ENCODE measurements at regions not wholly inside any gene's neighbourhood (a gene's known extent, or its start where the extent isn't known, plus 50 kb on each side); places are given as distances from the start of the nearest gene placed in this dataset.
"Not testable (repeated sequence)": the region's sequence is repeated elsewhere in the genome, so short reads cannot be mapped to it uniquely, and the experiment has no call there.

DNA sequence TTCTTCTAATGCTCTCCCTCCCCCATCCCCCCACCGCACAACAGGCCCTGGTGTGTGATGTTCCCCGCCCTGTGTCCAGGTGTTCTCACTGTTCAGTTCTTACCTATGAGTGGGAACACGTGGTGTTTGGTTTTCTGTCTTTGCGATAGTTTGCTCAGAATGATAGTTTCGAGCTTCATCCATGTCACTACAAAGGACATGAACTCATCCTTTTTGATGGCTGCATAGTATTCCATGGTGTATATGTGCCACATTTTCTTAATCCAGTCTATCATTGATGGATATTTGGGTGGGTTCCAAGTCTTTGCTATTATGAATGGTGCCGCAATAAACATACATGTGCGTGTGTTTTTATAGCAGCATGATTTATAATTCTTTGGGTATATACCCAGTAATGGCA lies 1005.5 kb upstream of the CDH10 start:
- TF ChIP-seq, protein P1, sequence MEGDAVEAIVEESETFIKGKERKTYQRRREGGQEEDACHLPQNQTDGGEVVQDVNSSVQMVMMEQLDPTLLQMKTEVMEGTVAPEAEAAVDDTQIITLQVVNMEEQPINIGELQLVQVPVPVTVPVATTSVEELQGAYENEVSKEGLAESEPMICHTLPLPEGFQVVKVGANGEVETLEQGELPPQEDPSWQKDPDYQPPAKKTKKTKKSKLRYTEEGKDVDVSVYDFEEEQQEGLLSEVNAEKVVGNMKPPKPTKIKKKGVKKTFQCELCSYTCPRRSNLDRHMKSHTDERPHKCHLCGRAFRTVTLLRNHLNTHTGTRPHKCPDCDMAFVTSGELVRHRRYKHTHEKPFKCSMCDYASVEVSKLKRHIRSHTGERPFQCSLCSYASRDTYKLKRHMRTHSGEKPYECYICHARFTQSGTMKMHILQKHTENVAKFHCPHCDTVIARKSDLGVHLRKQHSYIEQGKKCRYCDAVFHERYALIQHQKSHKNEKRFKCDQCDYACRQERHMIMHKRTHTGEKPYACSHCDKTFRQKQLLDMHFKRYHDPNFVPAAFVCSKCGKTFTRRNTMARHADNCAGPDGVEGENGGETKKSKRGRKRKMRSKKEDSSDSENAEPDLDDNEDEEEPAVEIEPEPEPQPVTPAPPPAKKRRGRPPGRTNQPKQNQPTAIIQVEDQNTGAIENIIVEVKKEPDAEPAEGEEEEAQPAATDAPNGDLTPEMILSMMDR (conservative IDR thresholded peaks at IDR 0.05; ENCODE audit: low read depth, low read length), result not testable (repeated sequence)
- not testable (repeated sequence) for TF ChIP-seq EZH2 (IDR thresholded peaks at IDR 0.05; ENCODE audit: low read length, unreplicated experiment); EZH2phosphoT487 (IDR thresholded peaks at IDR 0.05; ENCODE audit: borderline replicate concordance, low read length)
